Esophagus mucosa (tissue), 1 donor: ENCODE measurements at regions not wholly inside any gene's neighbourhood (a gene's known extent, or its start where the extent isn't known, plus 50 kb on each side); places are given as distances from the start of the nearest gene placed in this dataset.

Experiments
- ATAC-seq: fragments of 200-7000 bp; cut with Tn5 transposase; one replicate; pipeline ENCODE4 v1.9.1; 2020
- donor health status: DM: yes; HTN: yes; CAD: no.

DNA sequence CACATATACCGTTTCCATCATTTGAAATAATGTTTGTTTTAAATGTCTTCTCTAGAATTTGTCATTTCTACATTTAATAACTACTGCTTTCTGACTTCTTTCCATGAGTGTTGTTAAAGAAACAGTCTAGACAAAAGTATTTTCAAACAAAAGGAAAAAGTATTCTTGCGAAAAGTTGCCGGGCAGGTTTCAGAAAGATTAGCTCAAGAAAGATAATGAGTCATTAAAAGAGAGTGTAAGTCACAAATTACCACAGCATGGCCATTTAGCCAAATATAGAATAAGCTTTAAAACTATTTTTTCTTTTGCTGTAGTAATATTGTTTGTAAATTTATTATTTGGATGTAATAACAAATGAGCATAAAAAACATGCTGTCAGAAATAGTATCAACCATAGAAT lies 493.0 kb downstream of the TLL1 start:
- ATAC-seq, result no peak

- ATAC-seq, result no peak
Measured at GRCh38 chr4:166377578-166377977, 504.5 kb downstream of the TLL1 start.

- no peak for ATAC-seq
Measured at GRCh38 chr4:166386491-166387360, 513.7 kb downstream of the TLL1 start.

GRCh38 chr4:166391501-166391900 lies 518.5 kb downstream of the TLL1 start:
- ATAC-seq, result no peak

DNA sequence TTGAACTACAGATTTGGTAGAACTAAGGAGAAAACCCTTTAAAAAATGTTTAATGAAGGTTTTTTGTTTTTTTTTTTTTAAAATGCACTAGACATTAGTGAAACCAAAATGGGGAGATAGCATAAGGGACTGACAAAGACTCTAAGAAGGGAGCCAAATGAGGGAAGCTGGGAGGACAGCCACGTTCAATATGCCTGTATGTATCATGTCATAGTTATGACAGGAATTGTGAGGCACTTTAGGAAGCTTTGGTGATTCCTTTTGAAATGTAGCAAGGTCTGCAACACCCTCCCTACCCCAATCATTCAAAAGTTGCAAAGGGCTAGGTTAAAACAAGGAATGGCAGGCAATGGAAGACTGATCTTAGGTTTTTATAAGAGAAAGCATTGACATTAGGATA lies 526.0 kb downstream of the TLL1 start:
- no peak for ATAC-seq

DNA sequence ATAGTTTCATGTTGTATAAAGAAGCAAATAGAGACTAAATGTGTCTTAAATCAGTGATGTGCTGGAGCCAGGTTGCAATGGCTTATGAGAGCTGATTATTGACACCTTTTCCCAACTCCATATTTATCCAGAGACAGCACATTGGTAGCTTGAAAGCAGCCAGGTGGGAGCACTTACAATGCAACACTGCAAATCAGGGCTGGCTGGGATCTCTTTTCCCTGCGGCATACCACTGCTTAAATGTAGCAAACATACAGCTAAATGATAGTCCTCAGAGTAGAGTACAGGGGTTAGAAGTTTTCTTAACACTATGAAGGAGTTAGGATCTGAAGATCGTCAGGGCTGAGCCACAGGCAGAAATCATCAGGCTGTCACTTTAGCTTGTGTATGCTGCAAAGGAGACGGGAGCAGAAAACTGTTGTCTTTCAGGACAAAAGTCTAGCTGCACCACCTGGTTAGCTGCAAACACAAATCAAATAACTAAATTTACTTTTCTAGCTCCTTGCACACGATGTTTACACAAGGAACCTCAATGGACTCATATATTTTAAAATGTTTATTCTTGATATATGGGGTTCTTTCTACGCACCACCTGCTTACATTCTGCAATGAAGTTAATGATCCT lies 527.3 kb downstream of the TLL1 start:
- ATAC-seq, result no peak

DNA sequence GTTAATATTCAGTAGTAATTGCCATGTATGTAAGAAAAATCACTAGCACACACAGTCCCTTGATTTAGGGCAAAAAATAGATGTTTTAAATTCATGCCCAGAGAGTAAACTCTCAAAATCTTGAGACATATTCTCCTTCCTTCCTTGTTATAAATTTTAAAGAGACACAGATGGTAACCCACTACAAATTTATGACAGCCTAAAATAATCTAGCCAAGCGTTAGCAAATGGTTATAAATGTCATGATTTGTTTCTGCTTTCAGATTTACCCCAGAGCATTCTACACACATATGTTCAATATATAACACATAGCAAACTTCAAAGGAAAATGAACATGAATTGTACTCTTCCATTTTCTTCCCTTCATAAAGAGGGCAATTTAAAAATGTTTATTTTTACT lies 540.3 kb downstream of the TLL1 start:
- ATAC-seq, result no peak

- ATAC-seq, result no peak
Measured at GRCh38 chr4:166414431-166414830, 541.4 kb downstream of the TLL1 start.

DNA sequence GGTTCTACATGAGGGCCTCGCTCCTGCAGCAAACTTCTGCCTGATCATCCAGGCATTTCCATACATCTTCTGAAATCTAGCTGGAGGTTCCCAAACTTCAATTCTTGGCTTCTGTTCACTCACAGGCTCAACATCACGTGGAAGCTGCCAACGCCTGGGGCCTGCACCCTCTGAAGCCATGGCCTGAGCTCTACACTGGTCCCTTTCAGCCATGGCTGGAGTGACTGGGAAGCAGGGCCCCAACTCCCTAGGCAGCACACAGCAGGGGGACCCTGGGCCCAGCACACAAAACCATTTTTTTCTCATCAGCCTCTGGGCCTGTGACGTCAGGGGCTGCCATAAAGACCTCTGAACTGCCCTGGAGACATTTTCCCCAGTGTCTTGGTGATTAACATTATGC lies 542.7 kb downstream of the TLL1 start:
- ATAC-seq, result no peak

- no peak for ATAC-seq
Measured at GRCh38 chr4:166421556-166422156, 548.6 kb downstream of the TLL1 start.

DNA sequence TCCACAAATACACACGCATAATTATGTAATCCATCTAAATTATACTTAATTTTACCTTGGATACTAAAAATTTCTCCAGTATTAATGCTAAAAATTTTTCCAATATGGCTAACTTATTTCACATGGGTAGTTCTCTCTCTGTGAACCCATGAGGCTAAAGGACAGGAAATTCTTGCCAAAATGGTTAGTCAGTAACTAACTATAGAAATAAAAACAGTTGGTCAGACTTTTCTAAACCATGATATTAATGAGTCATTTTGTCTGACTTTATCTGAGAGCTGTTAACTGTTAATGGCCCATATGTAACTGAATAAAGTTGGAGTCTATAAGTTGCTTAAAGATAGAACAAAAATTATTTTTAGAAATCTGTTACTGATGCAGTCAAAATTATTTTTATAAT lies 549.4 kb downstream of the TLL1 start:
- ATAC-seq, result no peak

DNA sequence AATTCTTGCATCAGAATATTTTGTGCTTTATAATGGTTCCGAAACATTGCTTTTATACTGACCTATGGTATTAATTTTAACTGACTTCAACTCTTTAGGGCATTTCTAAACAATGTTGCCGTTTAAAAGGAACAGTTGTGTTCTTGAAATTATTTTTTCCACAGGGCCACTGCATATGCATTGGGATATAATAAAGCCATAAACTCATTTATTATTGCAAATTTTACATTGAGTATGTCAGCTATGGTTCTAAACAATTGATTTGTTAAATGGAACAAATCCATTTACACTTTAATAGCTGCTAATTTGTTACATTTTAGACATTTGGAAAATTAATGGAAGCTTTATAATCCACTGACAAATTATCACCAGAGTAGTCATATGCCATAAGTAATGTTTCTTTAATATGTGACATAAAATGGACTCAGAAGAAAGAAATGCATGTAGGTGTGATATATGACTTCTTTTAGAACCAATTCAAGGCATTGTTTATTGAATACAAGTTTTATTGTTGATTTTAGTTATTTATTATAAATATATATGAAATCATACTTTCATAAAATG lies 553.3 kb downstream of the TLL1 start:
- ATAC-seq, result no peak

DNA sequence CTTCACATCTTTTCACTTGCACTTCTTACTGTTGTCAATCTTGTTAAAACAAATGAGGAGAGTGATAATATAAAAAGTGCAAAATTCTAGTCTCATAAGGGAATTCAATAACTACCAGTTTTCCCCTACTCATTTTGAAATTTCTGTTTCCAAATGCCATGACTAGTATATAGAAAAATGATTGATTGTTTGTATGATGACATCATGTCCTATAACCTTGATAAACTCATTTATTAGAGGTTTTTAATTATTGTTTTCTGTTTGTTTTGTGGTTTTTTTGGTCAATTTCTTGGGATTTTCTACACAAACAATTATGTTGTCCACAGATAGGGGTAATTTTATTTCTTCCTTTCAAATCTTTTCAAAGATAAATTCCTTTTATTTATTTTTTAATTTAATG lies 559.1 kb downstream of the TLL1 start:
- no peak for ATAC-seq

- ATAC-seq, result no peak
Measured at GRCh38 chr4:166432842-166433241, 559.8 kb downstream of the TLL1 start.

GRCh38 chr4:166435449-166435848 lies 562.4 kb downstream of the TLL1 start:
- ATAC-seq, result no peak

DNA sequence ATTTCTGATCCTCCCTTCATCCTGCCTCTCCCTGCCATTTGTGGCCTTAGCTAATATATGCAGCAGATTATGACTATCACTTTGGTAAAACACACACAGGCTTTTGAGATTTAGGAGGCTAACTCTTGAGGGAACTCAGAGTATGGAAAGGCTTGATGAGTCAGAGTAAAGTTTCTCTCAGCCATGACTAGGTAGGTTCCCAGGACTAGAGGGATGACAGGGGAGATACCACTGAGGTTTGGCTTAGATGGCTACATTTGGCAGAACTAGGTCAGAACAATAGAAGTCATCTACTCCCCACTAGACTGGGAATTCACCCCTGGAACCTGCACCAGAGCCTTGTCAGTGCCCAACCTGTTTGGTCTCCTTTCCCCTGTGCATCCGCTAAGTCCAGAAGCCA lies 585.7 kb downstream of the TLL1 start:
- no peak for ATAC-seq

DNA sequence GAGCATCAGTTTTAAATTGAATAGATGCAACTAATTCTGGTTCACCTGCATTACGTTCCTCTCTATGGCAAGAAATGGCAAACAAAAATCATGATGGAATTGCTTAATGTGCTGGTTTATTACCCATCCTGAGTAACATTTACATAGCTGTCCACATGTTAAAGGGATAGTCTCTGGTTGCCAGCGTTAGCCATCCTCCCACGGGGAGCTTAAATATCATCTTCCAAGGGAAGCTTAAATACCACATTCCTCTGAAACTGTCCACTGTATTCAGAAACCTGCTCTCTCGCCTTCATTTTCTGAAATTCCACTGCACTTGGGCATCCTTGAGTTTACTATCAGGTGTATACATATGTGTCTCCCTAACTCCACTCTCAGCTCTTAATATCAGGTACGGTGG lies 586.6 kb downstream of the TLL1 start:
- no peak for ATAC-seq

DNA sequence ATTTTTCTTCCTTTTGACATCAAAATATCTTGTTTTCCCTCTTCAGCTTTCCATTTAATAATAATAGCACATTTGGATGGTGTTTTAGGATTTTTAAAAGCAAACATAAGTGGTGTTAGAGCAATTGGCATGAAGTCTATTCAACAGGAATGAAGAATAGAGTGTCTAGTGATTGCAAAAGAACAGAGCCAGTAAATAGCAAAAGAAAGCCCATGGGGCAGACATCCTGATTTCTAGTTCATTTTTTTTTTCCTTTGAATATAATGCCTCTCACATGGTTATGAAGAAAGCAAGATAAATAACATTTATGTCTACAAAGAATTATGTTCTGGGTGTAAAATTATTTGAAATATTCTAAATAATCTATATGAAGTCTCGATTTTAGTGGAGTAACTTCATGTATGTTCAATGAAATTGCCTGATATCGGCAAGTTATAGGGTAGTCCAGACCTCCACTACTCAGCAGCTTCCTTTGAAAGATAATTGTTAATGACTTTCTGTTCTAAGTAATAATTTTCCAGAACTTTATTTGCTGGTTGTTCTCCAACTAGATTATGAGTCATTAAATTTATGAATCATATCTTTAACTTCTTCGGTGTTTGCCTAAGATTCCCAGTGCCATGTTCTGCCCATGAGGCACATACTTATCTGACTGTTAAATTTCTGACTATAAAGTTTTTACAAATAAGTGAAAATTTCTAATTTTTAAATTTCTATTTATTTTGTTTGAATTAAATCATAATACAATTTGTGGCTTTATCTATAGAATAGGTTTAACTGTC lies 587.9 kb downstream of the TLL1 start:
- ATAC-seq, result no peak

GRCh38 chr4:166481055-166481454 lies 608.0 kb downstream of the TLL1 start:
- ATAC-seq, result no peak

DNA sequence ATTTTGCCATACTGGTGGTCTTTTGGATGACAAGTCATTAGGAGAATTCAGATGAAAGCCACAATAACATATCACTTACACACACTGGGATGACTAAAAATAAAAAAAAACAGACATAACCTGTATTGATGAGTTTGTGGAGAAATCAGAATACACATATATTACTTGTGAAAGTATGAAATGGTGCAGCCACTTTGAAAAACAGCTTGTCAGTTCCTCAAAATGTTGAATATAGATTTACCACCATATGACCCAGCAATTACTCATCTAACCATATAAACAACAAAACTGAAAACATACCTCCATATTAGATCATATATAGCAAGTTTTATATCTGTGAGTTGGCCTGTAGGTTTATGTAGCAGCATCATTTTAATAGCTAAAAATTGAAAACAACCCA lies 608.7 kb downstream of the TLL1 start:
- no peak for ATAC-seq

DNA sequence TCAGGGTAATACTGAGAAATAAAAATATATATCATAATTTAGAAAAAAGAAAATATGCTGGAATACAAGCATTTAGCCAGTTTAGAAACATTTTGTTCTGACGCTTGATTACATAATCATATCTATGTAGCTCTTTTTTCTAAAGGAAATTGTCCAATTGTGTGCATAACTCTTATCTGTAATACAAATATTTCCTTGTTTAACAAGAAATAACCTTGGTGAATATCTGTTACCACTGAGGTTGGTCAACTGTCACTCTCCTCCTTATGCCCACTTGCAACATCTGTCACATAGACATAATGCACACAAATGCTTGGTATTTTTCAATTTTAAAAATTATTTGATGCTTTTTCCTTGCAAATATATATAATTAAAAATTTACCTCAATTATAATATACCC lies 609.7 kb downstream of the TLL1 start:
- ATAC-seq, result no peak

- no peak for ATAC-seq
Measured at GRCh38 chr4:166491635-166492034, 618.6 kb downstream of the TLL1 start.

GRCh38 chr4:166493924-166494345 lies 620.9 kb downstream of the TLL1 start:
- ATAC-seq, result no peak
